Sigmoid colon (tissue), 6 donors: ENCODE measurements at regions not wholly inside any gene's neighbourhood (a gene's known extent, or its start where the extent isn't known, plus 50 kb on each side); places are given as distances from the start of the nearest gene placed in this dataset.

Source experiments
- DNase-seq: peaks from one replicate; pipeline ENCODE4 v3.0.0-alpha.2; 2019
- H3K27ac ChIP-seq, 4 donors: fragments of 200-600 bp; sonication (generic); one replicate each; pipeline ENCODE4 v1.5.1; 2016 to 2019; ENCODE audit warnings: mild to moderate bottlenecking in 1 of 4
- H3K27me3 ChIP-seq, 3 donors: fragments of 200-600 bp; sonication (generic); one replicate each; pipeline ENCODE4 v1.5.1; 2019; ENCODE audit warnings: mild to moderate bottlenecking in 1 of 3
- H3K36me3 ChIP-seq, 4 donors: fragments of 200-600 bp; sonication (generic); one replicate each; pipeline ENCODE4 v1.5.1; 2016 to 2019
- H3K4me1 ChIP-seq, 4 donors: fragments of 200-600 bp; sonication (generic); one replicate each; pipeline ENCODE4 v1.5.1; 2017 to 2019
- H3K4me3 ChIP-seq, 4 donors: fragments of 200-600 bp; sonication (generic); one replicate each; pipeline ENCODE4 v1.5.1; 2017 to 2019; ENCODE audit warnings: mild to moderate bottlenecking in 2 of 4, moderate library complexity in 1 of 4
- H3K9me3 ChIP-seq, 4 donors: fragments of 200-600 bp in 3 of 4; sonication (generic) in 3 of 4; one replicate each; pipeline versions ENCODE4 v1.5.1 to v1.6.1; 2013 to 2019
- EP300 ChIP-seq, 4 donors: sonication (generic); formaldehyde crosslinking; IDR thresholded peaks; one replicate each; pipeline ENCODE4 v1.6.1; 2017; ENCODE audit warnings: antibody characterized with exemption in 4 of 4
- POLR2A ChIP-seq, 2 donors: fragments of 450-650 bp; IDR thresholded peaks; one replicate each; pipeline ENCODE4 v1.6.1; 2016; ENCODE audit warnings: antibody characterized with exemption in 2 of 2, mild to moderate bottlenecking in 2 of 2, moderate library complexity in 2 of 2
- POLR2AphosphoS5 ChIP-seq, 4 donors: sonication (generic); formaldehyde crosslinking; IDR thresholded peaks; one replicate each; pipeline ENCODE4 v1.6.1; 2017; ENCODE audit warnings: antibody characterized with exemption in 4 of 4
- WGBS, 2 donors: extraction: QIAGEN DNeasy Blood & Tissue Kit; methylation state at CpG; one replicate each; pipeline ENCODE4 v1.1.7; 2013; 5-methylcytosine and 5-hydroxymethylcytosine counted together
- intact Hi-C: fragments of 100-400 bp; cut with DNase I; formaldehyde crosslinking; loops from one replicate; pipeline ENCODE4 v1.15.1; 2023
- TF ChIP-seq, protein P1 (sequence below), 4 experiments: fragments of 450-650 bp in 3 of 4; fragments of 200-600 bp in 1 of 4; IDR thresholded peaks; one replicate each; pipeline ENCODE4 v1.5.1; 2016 to 2019; ENCODE audit warnings: antibody characterized with exemption in 4 of 4, mild to moderate bottlenecking in 3 of 4, moderate library complexity in 2 of 4
- donor health status: healthy with polysubstance abuse.
- donor health status: healthy.

DNA sequence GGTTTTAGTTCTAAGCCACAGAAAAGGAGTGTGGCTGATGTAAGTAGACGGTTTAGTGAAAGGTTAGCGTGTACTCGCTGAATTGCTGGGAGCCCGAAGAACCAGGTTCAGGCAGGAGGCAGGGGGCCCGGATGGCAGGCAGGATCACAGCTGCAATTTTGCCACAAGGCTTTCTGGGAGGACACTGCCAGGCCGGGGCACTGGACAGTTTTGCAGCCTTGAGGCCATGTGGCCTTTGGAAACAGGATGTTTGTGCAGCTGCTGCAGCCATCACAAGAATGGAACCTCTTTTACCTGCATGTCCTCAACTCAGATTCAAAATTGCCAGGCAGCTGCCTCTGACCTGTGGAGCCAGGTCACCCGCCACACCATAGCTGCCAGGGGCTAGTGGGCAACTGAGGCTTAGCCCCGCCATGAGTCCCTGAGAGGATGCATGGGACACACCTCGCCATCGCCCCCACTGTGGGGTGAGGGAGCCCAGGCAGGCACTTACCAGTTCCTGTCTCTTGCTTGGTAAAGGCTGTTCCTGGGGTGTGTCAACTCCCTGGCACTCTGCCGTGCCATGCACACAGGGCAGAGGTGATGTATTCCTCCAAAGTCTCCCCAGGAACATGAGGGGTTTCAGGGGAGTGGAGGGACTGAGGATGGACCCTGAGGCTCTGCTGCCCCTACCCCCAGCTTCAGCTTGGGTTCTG is 188.6 kb downstream of the RPS24 start:
- 56 to 82% methylated on average over 11 of the region's 11 CpGs for WGBS, 2 donors
- Histone ChIP-seq H3K27ac (no peak overlapping the region), H3K4me3 (no peak overlapping the region), H3K4me1 (peaks cover 0 to 9% (median 5%) of the 10 kb centered on the region in 4 donors), H3K9me3 (no peaks in the 10 kb centered on the region), H3K36me3 (no peaks in the 10 kb centered on the region), H3K27me3 (no peaks in the 10 kb centered on the region)
- DNase-seq: no peak
- TF ChIP-seq EP300 (IDR thresholded peaks at IDR 0.05): no peak
- TF ChIP-seq, protein P1, sequence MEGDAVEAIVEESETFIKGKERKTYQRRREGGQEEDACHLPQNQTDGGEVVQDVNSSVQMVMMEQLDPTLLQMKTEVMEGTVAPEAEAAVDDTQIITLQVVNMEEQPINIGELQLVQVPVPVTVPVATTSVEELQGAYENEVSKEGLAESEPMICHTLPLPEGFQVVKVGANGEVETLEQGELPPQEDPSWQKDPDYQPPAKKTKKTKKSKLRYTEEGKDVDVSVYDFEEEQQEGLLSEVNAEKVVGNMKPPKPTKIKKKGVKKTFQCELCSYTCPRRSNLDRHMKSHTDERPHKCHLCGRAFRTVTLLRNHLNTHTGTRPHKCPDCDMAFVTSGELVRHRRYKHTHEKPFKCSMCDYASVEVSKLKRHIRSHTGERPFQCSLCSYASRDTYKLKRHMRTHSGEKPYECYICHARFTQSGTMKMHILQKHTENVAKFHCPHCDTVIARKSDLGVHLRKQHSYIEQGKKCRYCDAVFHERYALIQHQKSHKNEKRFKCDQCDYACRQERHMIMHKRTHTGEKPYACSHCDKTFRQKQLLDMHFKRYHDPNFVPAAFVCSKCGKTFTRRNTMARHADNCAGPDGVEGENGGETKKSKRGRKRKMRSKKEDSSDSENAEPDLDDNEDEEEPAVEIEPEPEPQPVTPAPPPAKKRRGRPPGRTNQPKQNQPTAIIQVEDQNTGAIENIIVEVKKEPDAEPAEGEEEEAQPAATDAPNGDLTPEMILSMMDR (IDR thresholded peaks at IDR 0.05): no peak
- TF ChIP-seq POLR2AphosphoS5 (IDR thresholded peaks at IDR 0.05): no peak
- TF ChIP-seq POLR2A (IDR thresholded peaks at IDR 0.05): no peak
- intact Hi-C loops: no loop called here

DNA sequence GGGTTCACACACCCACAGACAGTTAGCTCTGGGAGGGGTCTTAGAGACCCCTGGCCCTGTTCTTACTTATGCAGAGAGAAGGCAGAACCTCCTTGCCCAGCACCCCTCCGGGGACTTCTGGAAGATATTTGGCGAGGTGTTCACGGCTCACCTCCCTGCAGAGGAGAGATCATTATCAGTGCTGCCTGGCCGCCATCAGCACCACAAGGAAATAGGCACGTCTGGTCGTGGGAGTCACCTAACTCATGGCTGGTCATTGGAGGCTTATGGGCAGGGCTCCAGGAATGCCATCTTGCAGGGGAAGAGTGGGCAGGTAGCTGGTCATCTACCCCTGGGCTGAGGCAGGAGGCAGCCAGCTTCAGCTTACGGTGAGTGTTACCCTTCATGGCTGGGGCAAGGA is 189.4 kb downstream of the RPS24 start:
- Histone ChIP-seq H3K4me1 (peaks cover 0 to under 1% (median 0%) of the 10 kb centered on the region in 4 donors), H3K27ac (no peak overlapping the region), H3K4me3 (no peak overlapping the region), H3K9me3 (no peaks in the 10 kb centered on the region), H3K36me3 (no peaks in the 10 kb centered on the region), H3K27me3 (no peaks in the 10 kb centered on the region)
- no peak for DNase-seq
- no peak for TF ChIP-seq POLR2AphosphoS5 (IDR thresholded peaks at IDR 0.05)
- TF ChIP-seq, protein P1 (IDR thresholded peaks at IDR 0.05): no peak
- no peak for TF ChIP-seq EP300 (IDR thresholded peaks at IDR 0.05)
- TF ChIP-seq POLR2A (IDR thresholded peaks at IDR 0.05): no peak
- intact Hi-C loops: no loop called here
- 60 to 79% methylated on average over 7 of the region's 7 CpGs for WGBS, 2 donors

DNA sequence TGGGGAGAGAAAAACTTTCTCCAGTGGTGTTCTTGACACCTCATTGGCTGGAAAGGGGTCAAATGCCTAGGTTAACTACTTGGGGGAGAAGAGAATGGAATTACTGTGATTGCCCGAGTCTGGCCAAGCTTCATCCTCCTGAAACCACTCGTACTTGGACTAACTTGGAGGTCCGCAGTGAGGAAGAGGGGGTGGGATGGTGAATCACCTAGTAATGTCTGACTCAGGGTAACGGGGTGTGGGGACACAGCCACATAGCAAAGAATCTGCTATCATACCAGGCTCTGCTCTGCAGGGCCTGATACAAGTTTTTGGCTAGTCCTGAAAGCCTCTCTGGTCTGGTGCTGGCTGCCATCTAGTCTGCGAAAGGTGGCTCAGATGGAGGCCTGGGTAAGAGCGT is 190.9 kb downstream of the RPS24 start:
- WGBS, 2 donors: 88 to 91% methylated on average over 6 of the region's 6 CpGs
- H3K9me3 ChIP-seq: no peaks in the 10 kb centered on the region

DNA sequence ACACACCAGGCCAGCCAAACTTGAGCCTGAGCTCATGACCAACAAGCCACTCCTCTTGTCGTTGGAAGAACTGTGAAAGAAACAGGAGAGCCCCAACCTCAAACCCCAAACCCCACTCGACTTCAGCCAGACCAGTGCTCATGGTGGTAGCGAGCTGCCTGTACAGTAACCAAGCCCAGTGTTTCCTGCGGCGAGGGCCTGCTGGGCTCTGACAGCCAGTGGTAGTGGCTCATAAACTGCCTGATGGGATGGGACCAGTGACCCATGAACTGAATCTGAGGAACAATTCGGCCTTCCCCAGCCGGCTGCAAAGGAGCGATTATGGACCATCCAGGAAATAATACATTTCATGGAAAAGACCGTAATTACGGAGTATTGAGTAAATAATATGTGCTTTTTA is 191.9 kb downstream of the RPS24 start:
- intact Hi-C loops: no loop called here
- H3K4me3 ChIP-seq: no peak overlapping the region
- no peaks in the 10 kb centered on the region for H3K4me1 ChIP-seq
- no peaks in the 10 kb centered on the region for H3K27me3 ChIP-seq
- no peaks in the 10 kb centered on the region for H3K9me3 ChIP-seq
- TF ChIP-seq EP300 (IDR thresholded peaks at IDR 0.05): no peak
- no peak for TF ChIP-seq POLR2A (IDR thresholded peaks at IDR 0.05)
- TF ChIP-seq, protein P1 (IDR thresholded peaks at IDR 0.05): no peak
- no peak for TF ChIP-seq POLR2AphosphoS5 (IDR thresholded peaks at IDR 0.05)
- H3K36me3 ChIP-seq: no peaks in the 10 kb centered on the region
- 92 to 94% methylated on average over 10 of the region's 10 CpGs for WGBS, 2 donors
- H3K27ac ChIP-seq: no peak overlapping the region
- no peak for DNase-seq

More for the DNA sequence above, 190.9 kb downstream of the RPS24 start:
- no peak for DNase-seq
- intact Hi-C loops: no loop called here
- H3K4me1 ChIP-seq: no peaks in the 10 kb centered on the region
- H3K27ac ChIP-seq: no peak overlapping the region
- TF ChIP-seq POLR2AphosphoS5 (IDR thresholded peaks at IDR 0.05) (no peak), POLR2A (IDR thresholded peaks at IDR 0.05) (no peak), EP300 (IDR thresholded peaks at IDR 0.05) (no peak)
- TF ChIP-seq, protein P1 (IDR thresholded peaks at IDR 0.05): no peak
- H3K4me3 ChIP-seq: no peak overlapping the region
- no peaks in the 10 kb centered on the region for H3K36me3 ChIP-seq
- no peaks in the 10 kb centered on the region for H3K27me3 ChIP-seq

DNA sequence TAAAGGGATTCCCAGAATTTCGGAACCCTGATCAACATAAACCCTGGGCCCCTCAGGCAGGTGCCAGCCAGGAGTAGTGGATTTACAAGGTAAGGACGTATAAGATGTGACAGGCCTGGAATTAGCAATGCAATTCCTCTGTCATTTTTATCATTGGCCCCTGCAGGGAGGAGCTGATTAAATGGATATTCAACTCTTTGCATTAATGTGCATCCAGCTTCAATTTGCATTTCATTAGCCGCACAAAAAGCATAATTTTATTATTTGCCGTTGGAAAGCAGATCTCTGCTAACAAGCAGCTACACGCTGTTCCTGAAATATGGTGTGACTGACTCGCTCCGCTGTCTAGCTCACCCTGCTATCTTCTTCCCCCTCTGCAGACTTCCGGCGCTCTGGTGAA is 195.8 kb downstream of the RPS24 start:
- H3K27me3 ChIP-seq: no peaks in the 10 kb centered on the region
- no peak for DNase-seq
- H3K27ac ChIP-seq: no peak overlapping the region
- no peaks in the 10 kb centered on the region for H3K36me3 ChIP-seq
- WGBS, 2 donors: 90 to 92% methylated on average over 9 of the region's 9 CpGs
- H3K9me3 ChIP-seq: no peaks in the 10 kb centered on the region
- TF ChIP-seq POLR2A (IDR thresholded peaks at IDR 0.05): no peak
- TF ChIP-seq POLR2AphosphoS5 (IDR thresholded peaks at IDR 0.05): no peak
- TF ChIP-seq, protein P1 (IDR thresholded peaks at IDR 0.05): no peak
- TF ChIP-seq EP300 (IDR thresholded peaks at IDR 0.05): no peak
- intact Hi-C loops: no loop called here
- no peak overlapping the region for H3K4me3 ChIP-seq
- H3K4me1 ChIP-seq: peaks cover 0 to 13% (median 11%) of the 10 kb centered on the region in 4 donors
